ENCODE measurements at regions not wholly inside any gene's neighbourhood (a gene's known extent, or its start where the extent isn't known, plus 50 kb on each side); places are given as distances from the start of the nearest gene placed in this dataset.

DNA sequence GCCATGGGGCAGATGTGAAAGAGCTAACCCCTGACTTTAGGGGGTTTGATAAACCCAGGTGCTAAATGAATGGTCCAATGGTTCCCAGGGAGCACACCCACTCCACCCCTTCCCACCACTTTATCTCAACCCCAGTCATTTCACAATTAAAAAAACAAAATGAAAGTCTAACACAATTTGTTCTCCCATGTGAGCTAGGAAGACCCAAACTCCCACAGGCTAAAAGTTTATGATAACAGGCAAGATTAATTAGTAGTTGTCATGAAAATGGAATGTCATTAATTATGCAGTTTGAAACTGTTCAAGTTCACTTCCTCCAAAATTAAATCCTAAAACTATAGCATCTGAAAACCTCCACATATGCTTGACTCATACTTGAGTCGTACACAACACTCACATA is 63.3 kb upstream of the TPM1 start:
- no peaks in the 10 kb centered on the region for H3K36me3 ChIP-seq (ENCODE audit: control insufficient read depth, insufficient read depth, low read length)
- H3K79me2 ChIP-seq, result no peaks in the 10 kb centered on the region
- H2AFZ ChIP-seq, result no peak overlapping the region
- no peaks in the 10 kb centered on the region for H3K27me3 ChIP-seq (ENCODE audit: control insufficient read depth, insufficient read depth, low read length)
- no peak overlapping the region for H3K27ac ChIP-seq
- no peaks in the 10 kb centered on the region for H3K9me3 ChIP-seq (ENCODE audit: control insufficient read depth, low read length)
- H3K4me1 ChIP-seq, result no peaks in the 10 kb centered on the region
- no peak overlapping the region for H3K4me3 ChIP-seq (ENCODE audit: low read depth, low read length)
- no peak overlapping the region for H3K4me2 ChIP-seq (ENCODE audit: low read length)
- no peak for TF ChIP-seq CTCF (IDR thresholded peaks at IDR 0.05)
- H3K9ac ChIP-seq, result no peak overlapping the region

DNA sequence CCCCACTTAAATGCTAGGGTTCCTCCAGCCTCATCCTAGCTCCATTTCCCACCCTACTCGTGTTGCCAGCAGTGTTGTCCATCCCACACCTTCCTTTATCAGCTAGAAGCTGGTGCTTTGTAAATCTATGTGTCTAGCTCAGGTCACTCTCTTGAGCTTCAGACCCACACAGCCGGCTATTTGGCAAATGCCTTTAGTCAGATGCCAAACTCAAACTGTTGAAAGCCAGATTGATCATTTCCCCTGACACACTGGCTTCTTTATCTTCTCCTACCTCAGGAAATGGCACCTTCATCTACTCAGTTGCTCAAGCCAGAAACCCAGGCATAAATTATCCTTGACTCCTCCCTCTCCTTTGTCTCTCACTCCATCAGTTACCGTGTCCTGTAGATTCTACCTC is 61.5 kb upstream of the TPM1 start:
- no peaks in the 10 kb centered on the region for H3K27me3 ChIP-seq (ENCODE audit: control insufficient read depth, insufficient read depth, low read length)
- H3K36me3 ChIP-seq (ENCODE audit: control insufficient read depth, insufficient read depth, low read length), result no peaks in the 10 kb centered on the region
- no peak overlapping the region for H3K4me2 ChIP-seq (ENCODE audit: low read length)
- no peak overlapping the region for H3K27ac ChIP-seq
- no peak overlapping the region for H2AFZ ChIP-seq
- no peaks in the 10 kb centered on the region for H3K79me2 ChIP-seq
- H3K9ac ChIP-seq, result no peak overlapping the region
- no peaks in the 10 kb centered on the region for H3K4me1 ChIP-seq
- H3K9me3 ChIP-seq (ENCODE audit: control insufficient read depth, low read length), result no peaks in the 10 kb centered on the region
- no peak for TF ChIP-seq CTCF (IDR thresholded peaks at IDR 0.05)
- no peak overlapping the region for H3K4me3 ChIP-seq (ENCODE audit: low read depth, low read length)

GRCh38 chr15:62983956-62984355 is 58.6 kb upstream of the TPM1 start:
- no peaks in the 10 kb centered on the region for H3K36me3 ChIP-seq (ENCODE audit: control insufficient read depth, insufficient read depth, low read length)
- H2AFZ ChIP-seq, result no peak overlapping the region
- H3K4me1 ChIP-seq, result no peaks in the 10 kb centered on the region
- H3K9me3 ChIP-seq (ENCODE audit: control insufficient read depth, low read length), result no peaks in the 10 kb centered on the region
- no peaks in the 10 kb centered on the region for H3K79me2 ChIP-seq
- no peak overlapping the region for H3K9ac ChIP-seq
- TF ChIP-seq CTCF (IDR thresholded peaks at IDR 0.05), result no peak
- H3K27me3 ChIP-seq (ENCODE audit: control insufficient read depth, insufficient read depth, low read length), result no peaks in the 10 kb centered on the region
- H3K4me3 ChIP-seq (ENCODE audit: low read depth, low read length), result no peak overlapping the region
- H3K27ac ChIP-seq, result no peak overlapping the region
- no peak overlapping the region for H3K4me2 ChIP-seq (ENCODE audit: low read length)

DNA sequence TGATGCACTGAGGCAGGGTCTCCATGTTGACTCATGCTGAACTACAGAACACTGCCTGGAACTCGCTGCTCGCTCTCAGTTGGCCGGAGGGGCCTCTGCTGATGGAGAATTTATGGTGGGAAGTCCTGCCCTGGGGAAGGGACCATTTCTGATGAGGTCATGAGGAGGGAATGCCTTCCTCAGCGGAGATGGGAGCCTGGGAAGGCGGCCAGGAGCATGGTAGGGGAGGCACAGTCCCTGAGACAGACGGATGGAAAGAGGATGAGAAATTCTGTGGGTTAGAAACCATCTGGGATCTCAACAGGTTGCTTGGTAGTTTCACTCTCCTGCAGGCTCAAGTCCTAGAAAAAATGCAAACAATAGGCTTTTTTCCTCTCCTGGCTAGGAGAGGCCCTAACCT is 56.8 kb upstream of the TPM1 start:
- TF ChIP-seq CTCF (IDR thresholded peaks at IDR 0.05), result no peak
- Histone ChIP-seq H3K27me3 (ENCODE audit: control insufficient read depth, insufficient read depth, low read length) (no peaks in the 10 kb centered on the region), H3K27ac (no peak overlapping the region), H3K4me2 (ENCODE audit: low read length) (no peak overlapping the region), H2AFZ (no peak overlapping the region), H3K4me1 (no peaks in the 10 kb centered on the region), H3K36me3 (ENCODE audit: control insufficient read depth, insufficient read depth, low read length) (no peaks in the 10 kb centered on the region), H3K79me2 (no peaks in the 10 kb centered on the region), H3K9ac (no peak overlapping the region), H3K9me3 (ENCODE audit: control insufficient read depth, low read length) (no peaks in the 10 kb centered on the region), H3K4me3 (ENCODE audit: low read depth, low read length) (no peak overlapping the region)

GRCh38 chr15:62986948-62987347 is 55.6 kb upstream of the TPM1 start:
- no peak overlapping the region for H2AFZ ChIP-seq

More at GRCh38 chr15:62986948-62987347, 55.6 kb upstream of the TPM1 start:
- H3K9ac ChIP-seq, result no peak overlapping the region
- TF ChIP-seq CTCF (IDR thresholded peaks at IDR 0.05), result no peak
- no peaks in the 10 kb centered on the region for H3K27me3 ChIP-seq (ENCODE audit: control insufficient read depth, insufficient read depth, low read length)
- no peaks in the 10 kb centered on the region for H3K4me1 ChIP-seq
- no peak overlapping the region for H3K27ac ChIP-seq
- no peaks in the 10 kb centered on the region for H3K79me2 ChIP-seq
- no peak overlapping the region for H3K4me2 ChIP-seq (ENCODE audit: low read length)
- no peaks in the 10 kb centered on the region for H3K36me3 ChIP-seq (ENCODE audit: control insufficient read depth, insufficient read depth, low read length)
- no peak overlapping the region for H3K4me3 ChIP-seq (ENCODE audit: low read depth, low read length)
- no peaks in the 10 kb centered on the region for H3K9me3 ChIP-seq (ENCODE audit: control insufficient read depth, low read length)
